Endothelial cell of umbilical vein (primary cell): ENCODE measurements at regions not wholly inside any gene's neighbourhood (a gene's known extent, or its start where the extent isn't known, plus 50 kb on each side); places are given as distances from the start of the nearest gene placed in this dataset.

ENCODE experiments used
- BruUV-seq: library from RNA; stranded (reverse); fragments of 400-500 nt; replicated peaks from 2 replicates; lab custom pipeline; 2021; lab: Mats Ljungman, UMichigan
- CTCF ChIA-PET: fragments of 300-600, 350-600 bp; sonication (Branson Sonifier 250); formaldehyde crosslinking; loops from one replicate; lab custom pipeline; 2021; ENCODE audit warnings: antibody characterized with exemption, inconsistent platforms; lab: Charles Lee
- POLR2A ChIA-PET: fragments of 300-600, 350-600 bp; sonication (Branson Sonifier 250); formaldehyde crosslinking; loops from one replicate; lab custom pipeline; 2021; ENCODE audit warnings: antibody characterized with exemption, inconsistent platforms; lab: Charles Lee
- DNase-seq: peaks from one replicate; pipeline ENCODE4 v3.0.0-alpha.2; 2011; ENCODE audit warnings: low read depth, low spot score
- FAIRE-seq: peaks from 2 replicates; lab custom pipeline; 2011; peaks lifted over from hg19 to GRCh38; lab: Jason Lieb, UNC
- H2AFZ ChIP-seq: 2 replicates; pipeline ENCODE4 v1.6.0; 2012; ENCODE audit warnings: low read depth, low read length, control low read depth, inconsistent platforms
- H3K27ac ChIP-seq: 2 replicates; pipeline ENCODE4 v1.5.1; 2011; ENCODE audit warnings: low read depth, mild to moderate bottlenecking, control low read depth, low read length, moderate library complexity; ENCODE audit not compliant: insufficient read depth
- H3K27me3 ChIP-seq, 2 experiments: 2 replicates each; pipeline versions ENCODE4 v1.6.0 to v1.6.1; 2011; ENCODE audit warnings: low read length in 2 of 2, mixed read lengths in 1 of 2; ENCODE audit not compliant: control insufficient read depth in 2 of 2, insufficient read depth in 2 of 2
- H3K36me3 ChIP-seq, 2 experiments: 2 replicates in 1 of 2; 3 replicates in 1 of 2; pipeline ENCODE4 v1.5.1; 2011; ENCODE audit warnings: low read length in 2 of 2, mild to moderate bottlenecking in 1 of 2, moderate library complexity in 1 of 2; ENCODE audit not compliant: control insufficient read depth in 2 of 2, insufficient read depth in 2 of 2; ENCODE audit errors: extremely low read depth in 1 of 2
- H3K4me1 ChIP-seq: 3 replicates; pipeline ENCODE4 v1.5.1; 2011; ENCODE audit warnings: mild to moderate bottlenecking, low read length; ENCODE audit not compliant: control insufficient read depth, insufficient read depth; ENCODE audit errors: extremely low read depth
- H3K4me2 ChIP-seq: 2 replicates; pipeline ENCODE4 v1.6.1; 2011; ENCODE audit warnings: low read length, control low read depth, mixed read lengths; ENCODE audit not compliant: insufficient read depth
- H3K4me3 ChIP-seq, 3 experiments: fragments of 200-600 bp in 1 of 3; sonication (generic), shearing (Covaris generic) in 1 of 3; replicated peaks in 1 of 3; 2 replicates each; pipeline ENCODE4 v1.5.1; 2011 to 2016; ENCODE audit warnings: control low read depth in 3 of 3, low read length in 3 of 3, mild to moderate bottlenecking in 2 of 3, inconsistent platforms in 1 of 3, low read depth in 1 of 3, moderate library complexity in 1 of 3; ENCODE audit not compliant: insufficient read depth in 1 of 3
- H3K79me2 ChIP-seq: 2 replicates; pipeline ENCODE4 v1.6.0; 2012; ENCODE audit warnings: low read length, inconsistent platforms; ENCODE audit not compliant: control insufficient read depth, insufficient read depth
- H3K9ac ChIP-seq: replicated peaks from 2 replicates; pipeline ENCODE3; 2011; ENCODE audit warnings: low read length, control low read depth; ENCODE audit not compliant: insufficient read depth; ENCODE audit errors: extremely low read depth
- H3K9me1 ChIP-seq: replicated peaks from 3 replicates; pipeline ENCODE4 v1.6.0; 2011; ENCODE audit warnings: mild to moderate bottlenecking, low read length; ENCODE audit not compliant: control insufficient read depth, insufficient read depth; ENCODE audit errors: extremely low read depth
- H3K9me3 ChIP-seq: replicated peaks from 2 replicates; pipeline ENCODE4 v1.5.1; 2012; ENCODE audit warnings: low read length, inconsistent platforms; ENCODE audit not compliant: control insufficient read depth, insufficient read depth
- H4K20me1 ChIP-seq: replicated peaks from 2 replicates; pipeline ENCODE3; 2011; ENCODE audit warnings: mild to moderate bottlenecking, low read length; ENCODE audit not compliant: control insufficient read depth, insufficient read depth; ENCODE audit errors: extremely low read depth
- EZH2 ChIP-seq: IDR thresholded peaks from 2 replicates; pipeline ENCODE4 v1.6.1; 2012; ENCODE audit warnings: borderline replicate concordance, low read depth, mild to moderate bottlenecking, moderate library complexity, low read length, inconsistent platforms; ENCODE audit not compliant: severe bottlenecking
- FOS ChIP-seq: IDR thresholded peaks from 2 replicates; pipeline ENCODE4 v1.6.1; 2011; ENCODE audit warnings: mild to moderate bottlenecking, low read length, moderate library complexity, borderline replicate concordance; ENCODE audit not compliant: insufficient read depth
- GATA2 ChIP-seq: IDR thresholded peaks from 2 replicates; pipeline ENCODE4 v1.7.0; 2011; ENCODE audit warnings: low read depth, mild to moderate bottlenecking, moderate library complexity, mixed read lengths, low read length; ENCODE audit not compliant: insufficient read length, insufficient read depth
- JUN ChIP-seq: IDR thresholded peaks from 2 replicates; pipeline ENCODE4 v1.6.1; 2011; ENCODE audit warnings: borderline replicate concordance, low read depth; ENCODE audit not compliant: insufficient read length, insufficient read depth
- MAX ChIP-seq: IDR thresholded peaks from 2 replicates; pipeline ENCODE4 v1.6.1; 2011; ENCODE audit not compliant: insufficient read depth, insufficient read length
- MYC ChIP-seq: IDR thresholded peaks from one replicate; pipeline ENCODE4 v1.6.1; 2011; ENCODE audit warnings: mild to moderate bottlenecking, low read depth, low read length
- POLR2A ChIP-seq: IDR thresholded peaks from 2 replicates; pipeline ENCODE4 v1.6.1; 2012; ENCODE audit warnings: low read depth, mild to moderate bottlenecking, control low read depth, low read length
- POLR2AphosphoS5 ChIP-seq: IDR thresholded peaks from 2 replicates; pipeline ENCODE4 v1.6.1; 2012; ENCODE audit warnings: low read depth, mild to moderate bottlenecking, control low read depth, low read length, moderate library complexity; ENCODE audit not compliant: insufficient read depth
- dilution Hi-C: fragments of 300-500 bp; cut with MboI; formaldehyde crosslinking; loops from one replicate; pipeline ENCODE4 v1.15.0; 2019; ENCODE audit warnings: low sequenced_read_pairs; ENCODE audit not compliant: extremely low pct_ligation_motif_present
- intact Hi-C: fragments of 100-400 bp; cut with micrococcal nuclease; formaldehyde crosslinking; loops from one replicate; pipeline ENCODE4 v1.10.0; 2022
- TF ChIP-seq, protein P1 (sequence below), 2 donors: IDR thresholded peaks; 1 replicate in 1 of 2; 2 replicates in 1 of 2; pipeline ENCODE4 v1.5.1; 2011; ENCODE audit warnings: low read length in 2 of 2, mild to moderate bottlenecking in 2 of 2, moderate library complexity in 2 of 2, control low read depth in 1 of 2, inconsistent platforms in 1 of 2, low read depth in 1 of 2; ENCODE audit not compliant: insufficient read depth in 1 of 2; ENCODE audit errors: extremely low read depth in 1 of 2

DNA sequence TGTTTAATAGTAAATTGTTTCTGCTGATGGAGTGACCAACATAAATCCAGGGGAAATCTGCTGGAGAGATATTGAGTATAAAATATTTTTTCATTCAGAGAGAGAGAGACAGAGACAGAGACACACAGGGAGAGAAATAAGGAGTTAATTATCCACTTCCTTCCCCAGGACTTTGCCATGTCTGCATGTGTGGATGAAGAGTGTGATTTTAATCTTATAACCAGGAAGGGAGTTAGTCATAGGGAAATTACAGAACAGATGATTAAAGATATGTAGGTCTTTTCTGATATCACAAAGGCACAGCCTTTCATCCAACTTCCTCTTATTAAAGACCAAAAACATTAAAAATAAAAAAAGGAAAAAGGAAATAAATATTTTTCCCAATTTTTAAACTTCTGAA is 526.3 kb downstream of the SPRY1 start:
- BruUV-seq: no TSS peak
- dilution Hi-C loops: no loop called here

More for the DNA sequence above, 526.3 kb downstream of the SPRY1 start:
- Histone ChIP-seq H3K9ac (peak overlapping the region; percentile 76), H3K36me3 (no peaks in the 10 kb centered on the region), H2AFZ (no peak overlapping the region), H3K9me1 (no peaks in the 10 kb centered on the region), H3K4me1 (peaks cover 20% of the 10 kb centered on the region), H3K27ac (peak overlapping the region; percentile 93), H3K27me3 (no peaks in the 10 kb centered on the region), H3K4me3 (no peak overlapping the region), H3K79me2 (no peaks in the 10 kb centered on the region), H3K9me3 (no peaks in the 10 kb centered on the region), H3K4me2 (peak overlapping the region; percentile 53), H4K20me1 (no peaks in the 10 kb centered on the region)
- ChIA-PET CTCF (interaction anchor here (2.0 kb wide), 1 partner anchor 149 kb away, joined by 13 read pairs; no protein-coding TSS in a partner anchor), POLR2A (interaction anchor here (1.2 kb wide), 1 partner anchor 66 kb away, joined by 7 read pairs; no protein-coding TSS in a partner anchor)
- TF ChIP-seq POLR2AphosphoS5 (peak; percentile 80), MAX (no peak), POLR2A (peak; percentile 78), FOS (peak; percentile 90), EZH2 (no peak), MYC (no peak), GATA2 (peak; percentile 99), JUN (peak; percentile 96)
- TF ChIP-seq, protein P1, sequence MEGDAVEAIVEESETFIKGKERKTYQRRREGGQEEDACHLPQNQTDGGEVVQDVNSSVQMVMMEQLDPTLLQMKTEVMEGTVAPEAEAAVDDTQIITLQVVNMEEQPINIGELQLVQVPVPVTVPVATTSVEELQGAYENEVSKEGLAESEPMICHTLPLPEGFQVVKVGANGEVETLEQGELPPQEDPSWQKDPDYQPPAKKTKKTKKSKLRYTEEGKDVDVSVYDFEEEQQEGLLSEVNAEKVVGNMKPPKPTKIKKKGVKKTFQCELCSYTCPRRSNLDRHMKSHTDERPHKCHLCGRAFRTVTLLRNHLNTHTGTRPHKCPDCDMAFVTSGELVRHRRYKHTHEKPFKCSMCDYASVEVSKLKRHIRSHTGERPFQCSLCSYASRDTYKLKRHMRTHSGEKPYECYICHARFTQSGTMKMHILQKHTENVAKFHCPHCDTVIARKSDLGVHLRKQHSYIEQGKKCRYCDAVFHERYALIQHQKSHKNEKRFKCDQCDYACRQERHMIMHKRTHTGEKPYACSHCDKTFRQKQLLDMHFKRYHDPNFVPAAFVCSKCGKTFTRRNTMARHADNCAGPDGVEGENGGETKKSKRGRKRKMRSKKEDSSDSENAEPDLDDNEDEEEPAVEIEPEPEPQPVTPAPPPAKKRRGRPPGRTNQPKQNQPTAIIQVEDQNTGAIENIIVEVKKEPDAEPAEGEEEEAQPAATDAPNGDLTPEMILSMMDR (IDR thresholded peaks at IDR 0.05; ENCODE audit: extremely low read depth in 1 of 2, insufficient read depth in 1 of 2, low read depth in 1 of 2, low read length in 2 of 2): no peak
- intact Hi-C loops: loop anchor here (1.0 to 2.0 kb wide), 10 partner anchors 16 to 188 kb away; no protein-coding TSS in a partner anchor
- peak; percentile 91 for DNase-seq
- peak; percentile 85 for FAIRE-seq
